Memory B cell (primary cell): ENCODE measurements at regions not wholly inside any gene's neighbourhood (a gene's known extent, or its start where the extent isn't known, plus 50 kb on each side); places are given as distances from the start of the nearest gene placed in this dataset.

Experiments
- ATAC-seq: fragments of 150-1000 bp; cut with Tn5 transposase; 2 replicates; pipeline ENCODE4 v1.10.0; 2021; ENCODE audit warnings: low read depth, mild to moderate bottlenecking, moderate library complexity
- DNase-seq, 2 donors: peaks; one replicate each; pipeline ENCODE4 v3.0.0; 2022; ENCODE audit warnings: low spot score in 2 of 2
- H3K27ac Mint-ChIP-seq: one replicate; pipeline ENCODE4 v1.8.0; 2022; ENCODE audit warnings: mild to moderate bottlenecking, moderate library complexity, mixed read lengths
- H3K27me3 Mint-ChIP-seq: one replicate; pipeline ENCODE4 v1.8.0; 2022; ENCODE audit warnings: mixed read lengths
- H3K36me3 Mint-ChIP-seq: one replicate; pipeline ENCODE4 v1.8.0; 2022; ENCODE audit warnings: mild to moderate bottlenecking, mixed read lengths
- H3K4me1 Mint-ChIP-seq: one replicate; pipeline ENCODE4 v1.8.0; 2022; ENCODE audit warnings: mixed read lengths
- H3K4me3 Mint-ChIP-seq: one replicate; pipeline ENCODE4 v1.8.0; 2022; ENCODE audit warnings: mild to moderate bottlenecking, moderate library complexity, mixed read lengths
- H3K9me3 Mint-ChIP-seq: one replicate; pipeline ENCODE4 v1.8.0; 2022; ENCODE audit warnings: mixed read lengths

DNA sequence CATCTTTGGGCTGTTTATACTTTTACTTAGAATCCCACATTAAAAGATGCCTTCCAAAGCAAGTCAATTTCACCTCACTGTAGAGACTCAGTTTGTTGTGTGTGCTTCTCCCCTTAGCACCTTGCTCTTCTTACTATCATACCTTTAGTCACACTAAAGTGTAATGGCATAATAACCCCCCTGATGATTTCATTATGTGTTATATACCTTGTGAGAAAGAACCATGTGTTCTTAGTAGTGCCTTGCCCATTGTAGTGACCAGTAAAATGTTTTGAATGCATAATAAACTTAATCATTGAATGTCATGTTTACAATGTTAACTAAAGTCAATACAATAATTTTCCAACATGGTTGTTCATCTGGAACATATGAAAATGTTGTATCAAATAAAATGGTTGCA, 1621.9 kb downstream of the PCDH7 start:
- Mint-ChIP-seq H3K27ac (no peak overlapping the region), H3K9me3 (peaks cover 4% of the 10 kb centered on the region), H3K27me3 (no peaks in the 10 kb centered on the region), H3K36me3 (no peaks in the 10 kb centered on the region), H3K4me3 (no peak overlapping the region), H3K4me1 (no peaks in the 10 kb centered on the region)
- no peak for ATAC-seq
- no peak for DNase-seq

DNA sequence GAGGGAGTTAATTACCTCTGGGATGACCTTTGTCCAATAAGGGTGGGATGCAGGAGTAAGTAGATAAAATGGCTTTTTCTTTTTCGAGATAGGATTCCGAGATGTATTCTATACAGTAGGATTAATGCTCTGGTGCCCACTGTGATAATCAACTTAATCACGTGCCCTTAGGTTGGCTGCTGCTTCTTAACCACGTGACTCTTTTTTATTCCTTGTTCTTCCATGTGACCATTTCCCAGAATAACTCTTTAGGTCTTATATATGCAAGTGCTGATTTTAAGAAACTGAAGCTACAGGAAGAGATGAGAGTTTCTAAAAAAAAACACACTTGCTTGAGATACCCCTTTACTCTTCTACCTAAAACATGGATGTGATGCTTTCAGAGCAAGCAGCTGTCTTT, 1628.9 kb downstream of the PCDH7 start:
- peaks cover 7% of the 10 kb centered on the region for H3K9me3 Mint-ChIP-seq
- no peak overlapping the region for H3K4me3 Mint-ChIP-seq
- no peaks in the 10 kb centered on the region for H3K4me1 Mint-ChIP-seq
- ATAC-seq = no peak
- H3K27me3 Mint-ChIP-seq = no peaks in the 10 kb centered on the region
- no peak for DNase-seq
- no peaks in the 10 kb centered on the region for H3K36me3 Mint-ChIP-seq
- no peak overlapping the region for H3K27ac Mint-ChIP-seq

GRCh38 chr4:32374206-32374605, 1654.0 kb downstream of the PCDH7 start:
- no peak overlapping the region for H3K27ac Mint-ChIP-seq
- DNase-seq = no peak
- no peaks in the 10 kb centered on the region for H3K4me1 Mint-ChIP-seq
- peaks cover 9% of the 10 kb centered on the region for H3K9me3 Mint-ChIP-seq
- H3K36me3 Mint-ChIP-seq = no peaks in the 10 kb centered on the region
- no peak for ATAC-seq
- H3K27me3 Mint-ChIP-seq = no peaks in the 10 kb centered on the region
- H3K4me3 Mint-ChIP-seq = no peak overlapping the region

GRCh38 chr4:32393806-32394205, 1673.6 kb downstream of the PCDH7 start:
- H3K27me3 Mint-ChIP-seq = no peaks in the 10 kb centered on the region
- H3K36me3 Mint-ChIP-seq = no peaks in the 10 kb centered on the region
- no peak for ATAC-seq
- no peaks in the 10 kb centered on the region for H3K4me1 Mint-ChIP-seq
- no peak overlapping the region for H3K4me3 Mint-ChIP-seq
- H3K27ac Mint-ChIP-seq = no peak overlapping the region
- peaks cover 1% of the 10 kb centered on the region for H3K9me3 Mint-ChIP-seq
- DNase-seq = no peak

DNA sequence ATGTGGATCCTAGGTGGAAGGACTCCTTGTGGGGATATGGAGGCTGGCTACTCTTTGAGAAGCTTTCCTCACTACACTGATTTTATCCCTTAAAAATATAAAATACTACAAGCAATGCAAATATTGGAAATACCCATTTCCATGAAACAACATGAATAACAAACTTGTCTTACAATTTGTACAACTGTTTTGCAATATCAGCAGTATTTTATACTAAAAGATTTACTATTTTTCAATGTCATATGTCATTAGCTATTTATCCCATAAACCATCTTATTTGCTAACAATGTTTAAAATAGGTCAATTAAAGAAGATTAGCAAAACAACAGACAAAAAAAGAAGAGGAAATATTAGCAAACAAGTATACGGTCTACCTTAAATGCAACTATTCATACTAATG, 1674.1 kb downstream of the PCDH7 start:
- Mint-ChIP-seq H3K9me3 (peaks cover 1% of the 10 kb centered on the region), H3K4me1 (no peaks in the 10 kb centered on the region), H3K27me3 (no peaks in the 10 kb centered on the region), H3K36me3 (no peaks in the 10 kb centered on the region), H3K27ac (no peak overlapping the region), H3K4me3 (no peak overlapping the region)
- no peak for DNase-seq
- ATAC-seq = no peak

- Mint-ChIP-seq H3K4me3 (no peak overlapping the region), H3K36me3 (no peaks in the 10 kb centered on the region), H3K27me3 (no peaks in the 10 kb centered on the region), H3K9me3 (peaks cover 5% of the 10 kb centered on the region), H3K27ac (no peak overlapping the region), H3K4me1 (no peaks in the 10 kb centered on the region)
- no peak for DNase-seq
- ATAC-seq = no peak
Measured at GRCh38 chr4:32396507-32397070, 1676.4 kb downstream of the PCDH7 start.

GRCh38 chr4:32400870-32401269, 1680.7 kb downstream of the PCDH7 start:
- no peak overlapping the region for H3K27ac Mint-ChIP-seq

GRCh38 chr4:32417113-32417704, 1697.0 kb downstream of the PCDH7 start:
- H3K27ac Mint-ChIP-seq = no peak overlapping the region
- no peak overlapping the region for H3K4me3 Mint-ChIP-seq
- H3K4me1 Mint-ChIP-seq = no peaks in the 10 kb centered on the region
- peaks cover 16% of the 10 kb centered on the region for H3K9me3 Mint-ChIP-seq
- ATAC-seq = no peak
- no peaks in the 10 kb centered on the region for H3K36me3 Mint-ChIP-seq
- H3K27me3 Mint-ChIP-seq = no peaks in the 10 kb centered on the region
- no peak for DNase-seq

More at GRCh38 chr4:32400870-32401269, 1680.7 kb downstream of the PCDH7 start:
- peaks cover 5% of the 10 kb centered on the region for H3K9me3 Mint-ChIP-seq
- DNase-seq = no peak
- ATAC-seq = no peak
- no peaks in the 10 kb centered on the region for H3K4me1 Mint-ChIP-seq
- H3K4me3 Mint-ChIP-seq = no peak overlapping the region
- H3K27me3 Mint-ChIP-seq = no peaks in the 10 kb centered on the region
- no peaks in the 10 kb centered on the region for H3K36me3 Mint-ChIP-seq

GRCh38 chr4:32423267-32423666, 1703.1 kb downstream of the PCDH7 start:
- Mint-ChIP-seq H3K27me3 (no peaks in the 10 kb centered on the region), H3K4me3 (no peak overlapping the region), H3K36me3 (no peaks in the 10 kb centered on the region), H3K9me3 (peaks cover 19% of the 10 kb centered on the region), H3K4me1 (no peaks in the 10 kb centered on the region), H3K27ac (no peak overlapping the region)
- DNase-seq (no peak), ATAC-seq (no peak)

DNA sequence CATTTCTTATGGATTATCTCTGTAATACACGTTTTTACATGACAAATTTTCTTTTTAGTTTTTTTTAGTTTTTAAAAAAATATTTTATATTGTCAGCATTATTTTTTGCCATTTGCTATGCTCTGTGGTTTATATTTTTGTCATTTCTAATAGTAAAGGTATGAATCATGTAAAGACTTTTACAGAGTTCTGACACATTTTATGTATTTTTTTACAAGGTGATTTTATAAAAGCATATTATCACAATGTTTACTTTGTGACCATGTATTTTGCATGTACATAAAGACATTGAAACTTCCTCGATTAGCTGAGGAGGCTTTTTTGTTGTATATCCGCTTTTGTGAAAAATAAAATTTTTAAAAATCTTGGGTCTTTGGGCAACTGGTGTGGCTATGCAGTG, 1705.1 kb downstream of the PCDH7 start:
- H3K4me1 Mint-ChIP-seq = no peaks in the 10 kb centered on the region
- DNase-seq = no peak
- H3K27ac Mint-ChIP-seq = no peak overlapping the region
- ATAC-seq = no peak
- H3K27me3 Mint-ChIP-seq = no peaks in the 10 kb centered on the region
- H3K36me3 Mint-ChIP-seq = no peaks in the 10 kb centered on the region
- peaks cover 14% of the 10 kb centered on the region for H3K9me3 Mint-ChIP-seq
- no peak overlapping the region for H3K4me3 Mint-ChIP-seq

DNA sequence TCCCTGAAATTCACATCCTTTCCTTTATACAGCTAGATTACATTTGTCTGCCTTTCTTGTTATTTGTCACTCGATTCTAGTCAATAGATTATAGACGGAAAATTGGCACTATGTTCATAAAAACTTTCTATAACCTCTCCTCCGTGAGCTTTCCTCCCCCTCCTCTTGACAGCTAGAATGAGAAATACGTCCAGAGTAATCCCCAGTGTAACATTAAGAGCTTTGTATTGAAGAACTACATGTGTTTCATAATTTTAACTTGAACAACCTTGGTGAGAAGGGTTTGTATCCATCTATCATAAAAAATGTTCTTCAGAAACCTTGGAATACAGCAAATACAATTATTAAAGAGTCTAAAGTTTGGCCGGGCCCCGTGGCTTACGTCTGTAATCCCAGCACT, 1707.4 kb downstream of the PCDH7 start:
- H3K4me1 Mint-ChIP-seq = no peaks in the 10 kb centered on the region
- no peak overlapping the region for H3K4me3 Mint-ChIP-seq
- no peak for DNase-seq
- ATAC-seq = no peak
- H3K9me3 Mint-ChIP-seq = peaks cover 7% of the 10 kb centered on the region
- no peaks in the 10 kb centered on the region for H3K27me3 Mint-ChIP-seq
- H3K36me3 Mint-ChIP-seq = no peaks in the 10 kb centered on the region
- no peak overlapping the region for H3K27ac Mint-ChIP-seq

GRCh38 chr4:32429151-32429550, 1709.0 kb downstream of the PCDH7 start:
- Mint-ChIP-seq H3K27ac (no peak overlapping the region), H3K9me3 (peaks cover 1% of the 10 kb centered on the region), H3K4me1 (no peaks in the 10 kb centered on the region), H3K27me3 (no peaks in the 10 kb centered on the region), H3K36me3 (no peaks in the 10 kb centered on the region), H3K4me3 (no peak overlapping the region)
- ATAC-seq = no peak
- no peak for DNase-seq

- H3K27ac Mint-ChIP-seq = no peak overlapping the region
- no peaks in the 10 kb centered on the region for H3K4me1 Mint-ChIP-seq
- H3K9me3 Mint-ChIP-seq = peaks cover 6% of the 10 kb centered on the region
- no peak overlapping the region for H3K4me3 Mint-ChIP-seq
- ATAC-seq (no peak), DNase-seq (no peak)
- no peaks in the 10 kb centered on the region for H3K27me3 Mint-ChIP-seq
- no peaks in the 10 kb centered on the region for H3K36me3 Mint-ChIP-seq
Measured at GRCh38 chr4:32435308-32435707, 1715.1 kb downstream of the PCDH7 start.

- Mint-ChIP-seq H3K4me3 (no peak overlapping the region), H3K27me3 (no peaks in the 10 kb centered on the region), H3K36me3 (no peaks in the 10 kb centered on the region), H3K9me3 (peaks cover 6% of the 10 kb centered on the region), H3K4me1 (no peaks in the 10 kb centered on the region), H3K27ac (no peak overlapping the region)
- ATAC-seq = no peak
- DNase-seq = no peak
Measured at GRCh38 chr4:32436816-32437215, 1716.6 kb downstream of the PCDH7 start.

DNA sequence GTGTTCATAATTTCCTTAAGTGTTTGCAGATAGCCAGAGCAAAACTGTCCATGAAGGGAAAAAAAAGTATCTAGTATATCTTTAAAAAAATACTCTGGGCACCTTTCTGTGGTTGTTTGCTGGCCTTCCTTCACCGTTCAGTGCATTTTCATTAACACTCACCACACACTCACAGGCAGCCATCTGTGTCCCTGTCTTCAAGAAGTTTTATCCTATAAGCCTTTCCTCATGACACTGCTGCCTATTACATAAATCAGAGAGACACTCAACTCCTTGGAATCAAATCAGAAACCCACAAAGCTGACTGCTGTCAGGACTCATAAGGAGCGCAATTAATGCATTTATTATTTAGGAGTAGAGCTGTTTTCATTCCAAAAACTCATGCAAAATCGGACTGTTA, 1720.2 kb downstream of the PCDH7 start:
- H3K36me3 Mint-ChIP-seq = no peaks in the 10 kb centered on the region
- H3K9me3 Mint-ChIP-seq = peaks cover 6% of the 10 kb centered on the region
- ATAC-seq = no peak
- H3K27ac Mint-ChIP-seq = no peak overlapping the region
- no peak for DNase-seq
- no peak overlapping the region for H3K4me3 Mint-ChIP-seq
- no peaks in the 10 kb centered on the region for H3K4me1 Mint-ChIP-seq
- H3K27me3 Mint-ChIP-seq = no peaks in the 10 kb centered on the region
